MM.1S (cell line): ENCODE measurements at regions not wholly inside any gene's neighbourhood (a gene's known extent, or its start where the extent isn't known, plus 50 kb on each side); places are given as distances from the start of the nearest gene placed in this dataset.

ENCODE experiments used
- DNase-seq: peaks from one replicate; pipeline ENCODE4 v3.0.0-alpha.2; 2015
- H2AFZ ChIP-seq: fragments of 300-600 bp; sonication (generic); 2 replicates; pipeline ENCODE4 v1.6.0; 2016; ENCODE audit warnings: antibody characterized with exemption, low read length
- H3F3A ChIP-seq: fragments of 300-600 bp; sonication (generic); 2 replicates; pipeline ENCODE4 v1.6.1; 2016; ENCODE audit warnings: mild to moderate bottlenecking, antibody characterized with exemption, low read length, moderate library complexity, mixed read lengths; ENCODE audit not compliant: insufficient read depth
- H3K27ac ChIP-seq: fragments of 300-600 bp; sonication (generic); 2 replicates; pipeline ENCODE4 v1.5.1; 2016; ENCODE audit warnings: mild to moderate bottlenecking, low read length
- H3K27me3 ChIP-seq: fragments of 300-600 bp; sonication (generic); replicated peaks from 2 replicates; pipeline ENCODE4 v1.6.0; 2016; ENCODE audit warnings: low read length; ENCODE audit not compliant: insufficient read depth
- H3K36me3 ChIP-seq: fragments of 300-600 bp; sonication (generic); replicated peaks from 2 replicates; pipeline ENCODE4 v1.6.1; 2016; ENCODE audit warnings: mild to moderate bottlenecking, low read length, mixed read lengths; ENCODE audit not compliant: insufficient read depth
- H3K4me1 ChIP-seq: fragments of 300-600 bp; sonication (generic); 2 replicates; pipeline ENCODE4 v1.6.1; 2016; ENCODE audit warnings: low read length, mixed read lengths
- H3K4me2 ChIP-seq: fragments of 300-600 bp; sonication (generic); 2 replicates; pipeline ENCODE4 v1.6.0; 2016; ENCODE audit warnings: low read depth, low read length
- H3K4me3 ChIP-seq: fragments of 300-600 bp; sonication (generic); 2 replicates; pipeline ENCODE4 v1.5.1; 2016; ENCODE audit warnings: low read length, mixed read lengths
- H3K79me2 ChIP-seq: fragments of 300-600 bp; sonication (generic); 2 replicates; pipeline ENCODE4 v1.6.1; 2016; ENCODE audit warnings: mixed run types, low read length, mixed read lengths
- H3K9ac ChIP-seq: fragments of 300-600 bp; sonication (generic); 2 replicates; pipeline ENCODE4 v1.6.1; 2016; ENCODE audit warnings: low read length, mixed read lengths
- H3K9me2 ChIP-seq: fragments of 300-600 bp; sonication (generic); replicated peaks from 2 replicates; pipeline ENCODE4 v1.6.1; 2016; ENCODE audit warnings: mild to moderate bottlenecking, low read length, mixed read lengths; ENCODE audit not compliant: insufficient read depth
- H3K9me3 ChIP-seq: fragments of 300-600 bp; sonication (generic); replicated peaks from 2 replicates; pipeline ENCODE4 v1.6.1; 2016; ENCODE audit warnings: mild to moderate bottlenecking, low read length, mixed read lengths; ENCODE audit not compliant: insufficient read depth
- H4K20me1 ChIP-seq: fragments of 300-600 bp; sonication (generic); 2 replicates; pipeline ENCODE4 v1.6.1; 2016; ENCODE audit warnings: mild to moderate bottlenecking, low read length, moderate library complexity, mixed read lengths; ENCODE audit not compliant: insufficient read depth
- EZH2 ChIP-seq: fragments of 300-600 bp; sonication (generic); optimal IDR thresholded peaks from 2 replicates; pipeline ENCODE3; 2017; ENCODE audit warnings: low read depth, mild to moderate bottlenecking, antibody characterized with exemption, low read length, mixed read lengths
- EZH2phosphoT487 ChIP-seq: fragments of 300-600 bp; sonication (generic); IDR thresholded peaks from 2 replicates; pipeline ENCODE4 v1.6.1; 2018; ENCODE audit warnings: antibody characterized with exemption, low read length
- TF ChIP-seq, protein P1 (sequence below): fragments of 300-600 bp; sonication (generic); IDR thresholded peaks from 2 replicates; pipeline ENCODE4 v1.5.1; 2016; ENCODE audit warnings: antibody characterized with exemption, low read length, mixed read lengths

DNA sequence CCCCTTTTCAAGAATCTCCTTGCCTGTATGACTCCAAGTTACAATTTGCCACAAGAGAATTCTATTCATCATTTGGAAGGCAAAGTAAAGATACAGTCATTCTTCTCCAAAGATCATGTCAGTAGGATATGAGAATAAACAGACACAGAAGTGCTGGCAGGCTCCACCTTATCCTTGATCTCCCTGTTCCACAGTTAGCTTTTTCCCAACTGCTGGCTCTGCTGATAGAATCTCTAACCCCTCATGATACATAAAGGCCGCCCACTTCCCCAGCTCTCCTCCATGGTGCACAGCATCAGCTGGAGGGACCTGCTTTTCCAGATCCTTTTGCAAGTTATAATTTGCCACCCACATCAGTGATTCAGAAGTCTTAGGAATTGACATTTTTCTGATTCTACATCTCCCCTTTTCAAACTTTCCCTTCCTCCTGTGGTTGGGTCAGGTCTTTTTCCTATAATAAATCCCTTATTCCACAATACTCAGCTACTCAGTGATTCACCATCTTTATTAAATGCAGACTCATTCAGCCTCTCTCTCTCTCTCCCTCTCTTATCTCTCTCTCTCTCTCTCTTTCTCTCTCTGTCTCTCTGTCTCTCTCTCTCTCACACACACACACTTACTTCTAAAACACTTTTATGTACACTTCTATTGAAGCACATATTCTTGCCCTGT lies 465.4 kb downstream of the GBE1 start:
- H3K9ac ChIP-seq, result no peak overlapping the region
- H3K9me2 ChIP-seq, result no peaks in the 10 kb centered on the region
- H3K4me2 ChIP-seq, result no peak overlapping the region
- no peak overlapping the region for H2AFZ ChIP-seq
- no peaks in the 10 kb centered on the region for H3K79me2 ChIP-seq
- H3K4me1 ChIP-seq, result no peaks in the 10 kb centered on the region
- no peak overlapping the region for H3K4me3 ChIP-seq
- H3K27me3 ChIP-seq, result no peaks in the 10 kb centered on the region
- no peaks in the 10 kb centered on the region for H3K9me3 ChIP-seq
- no peak for DNase-seq
- no peaks in the 10 kb centered on the region for H4K20me1 ChIP-seq
- no peaks in the 10 kb centered on the region for H3K36me3 ChIP-seq
- no peaks in the 10 kb centered on the region for H3F3A ChIP-seq
- no peak overlapping the region for H3K27ac ChIP-seq
- TF ChIP-seq EZH2phosphoT487 (no peak), EZH2 (no peak)
- TF ChIP-seq, protein P1, sequence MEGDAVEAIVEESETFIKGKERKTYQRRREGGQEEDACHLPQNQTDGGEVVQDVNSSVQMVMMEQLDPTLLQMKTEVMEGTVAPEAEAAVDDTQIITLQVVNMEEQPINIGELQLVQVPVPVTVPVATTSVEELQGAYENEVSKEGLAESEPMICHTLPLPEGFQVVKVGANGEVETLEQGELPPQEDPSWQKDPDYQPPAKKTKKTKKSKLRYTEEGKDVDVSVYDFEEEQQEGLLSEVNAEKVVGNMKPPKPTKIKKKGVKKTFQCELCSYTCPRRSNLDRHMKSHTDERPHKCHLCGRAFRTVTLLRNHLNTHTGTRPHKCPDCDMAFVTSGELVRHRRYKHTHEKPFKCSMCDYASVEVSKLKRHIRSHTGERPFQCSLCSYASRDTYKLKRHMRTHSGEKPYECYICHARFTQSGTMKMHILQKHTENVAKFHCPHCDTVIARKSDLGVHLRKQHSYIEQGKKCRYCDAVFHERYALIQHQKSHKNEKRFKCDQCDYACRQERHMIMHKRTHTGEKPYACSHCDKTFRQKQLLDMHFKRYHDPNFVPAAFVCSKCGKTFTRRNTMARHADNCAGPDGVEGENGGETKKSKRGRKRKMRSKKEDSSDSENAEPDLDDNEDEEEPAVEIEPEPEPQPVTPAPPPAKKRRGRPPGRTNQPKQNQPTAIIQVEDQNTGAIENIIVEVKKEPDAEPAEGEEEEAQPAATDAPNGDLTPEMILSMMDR, result no peak

DNA sequence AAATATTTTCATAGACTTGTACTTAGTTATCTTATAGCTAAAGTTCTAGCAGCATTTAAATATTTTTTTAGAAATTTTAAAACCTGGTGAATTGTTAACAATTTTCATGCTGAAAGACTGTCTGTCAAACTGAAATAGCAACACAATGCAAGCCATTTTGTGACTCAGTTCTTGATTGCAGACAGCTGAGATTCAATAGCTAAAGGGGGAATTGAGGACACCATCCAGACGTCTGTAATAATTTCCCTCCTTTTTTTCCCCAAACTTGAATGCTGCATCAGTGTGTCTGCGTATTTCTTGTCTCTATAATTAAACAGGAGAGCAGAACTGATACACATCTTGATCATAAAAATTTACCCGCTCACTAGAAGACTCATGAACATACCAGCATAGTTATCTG lies 468.3 kb downstream of the GBE1 start:
- no peaks in the 10 kb centered on the region for H3K27me3 ChIP-seq
- no peak for DNase-seq
- no peaks in the 10 kb centered on the region for H3K79me2 ChIP-seq

DNA sequence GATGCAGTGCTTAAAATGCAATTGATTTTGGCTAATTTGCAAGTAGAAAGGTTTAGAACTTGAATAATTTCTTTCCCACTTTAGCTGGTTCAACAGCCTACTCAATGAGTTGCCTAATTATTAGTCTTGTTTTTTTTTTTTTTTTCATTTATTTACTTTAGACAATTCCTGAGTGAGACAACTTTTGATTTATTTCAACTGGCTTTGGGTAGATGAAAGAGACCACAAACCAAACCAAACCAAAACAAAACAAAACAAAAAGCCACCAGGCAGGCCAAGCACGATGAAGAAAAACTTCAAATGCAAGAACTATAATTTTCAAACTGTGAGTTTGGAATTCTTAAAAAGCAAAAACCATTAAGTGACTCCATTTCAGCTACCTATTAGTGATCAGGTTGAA lies 469.9 kb downstream of the GBE1 start:
- no peaks in the 10 kb centered on the region for H3F3A ChIP-seq
- TF ChIP-seq EZH2phosphoT487 (no peak), EZH2 (no peak)
- TF ChIP-seq, protein P1, result no peak
- no peak overlapping the region for H3K9ac ChIP-seq
- no peak for DNase-seq
- no peak overlapping the region for H2AFZ ChIP-seq
- no peak overlapping the region for H3K27ac ChIP-seq
- H3K4me3 ChIP-seq, result no peak overlapping the region
- no peak overlapping the region for H3K4me2 ChIP-seq
- H3K9me3 ChIP-seq, result no peaks in the 10 kb centered on the region
- H3K9me2 ChIP-seq, result no peaks in the 10 kb centered on the region
- no peaks in the 10 kb centered on the region for H3K4me1 ChIP-seq
- H4K20me1 ChIP-seq, result no peaks in the 10 kb centered on the region
- no peaks in the 10 kb centered on the region for H3K27me3 ChIP-seq
- no peaks in the 10 kb centered on the region for H3K36me3 ChIP-seq
- no peaks in the 10 kb centered on the region for H3K79me2 ChIP-seq

More for the DNA sequence above, 468.3 kb downstream of the GBE1 start:
- Histone ChIP-seq H3K9ac (no peak overlapping the region), H3K4me2 (no peak overlapping the region), H3K4me1 (no peaks in the 10 kb centered on the region), H3K4me3 (no peak overlapping the region), H3F3A (no peaks in the 10 kb centered on the region), H3K27ac (no peak overlapping the region), H3K36me3 (no peaks in the 10 kb centered on the region), H4K20me1 (no peaks in the 10 kb centered on the region), H2AFZ (no peak overlapping the region), H3K9me3 (no peaks in the 10 kb centered on the region), H3K9me2 (no peaks in the 10 kb centered on the region)
- TF ChIP-seq, protein P1, result no peak
- TF ChIP-seq EZH2phosphoT487 (no peak), EZH2 (no peak)
